Cardiac muscle cell (in vitro differentiated cells and primary cell): ENCODE measurements at regions not wholly inside any gene's neighbourhood (a gene's known extent, or its start where the extent isn't known, plus 50 kb on each side); places are given as distances from the start of the nearest gene placed in this dataset.

Experiments
- DNase-seq, 2 donors: peaks; one replicate each; pipeline versions ENCODE4 v3.0.0 to v3.0.0-alpha.2; 2010 to 2017; ENCODE audit warnings: low read depth in 1 of 2, low spot score in 1 of 2
- H3K27ac ChIP-seq: fragments of 200-600 bp; sonication (generic); 2 replicates; pipeline ENCODE4 v1.5.1; 2016
- H3K27me3 ChIP-seq: fragments of 200-600 bp; sonication (generic); 2 replicates; pipeline ENCODE4 v1.6.0; 2016; ENCODE audit warnings: control low read depth
- H3K36me3 ChIP-seq: fragments of 200-600 bp; sonication (generic); 2 replicates; pipeline ENCODE4 v1.5.1; 2016; ENCODE audit warnings: control low read depth
- H3K4me1 ChIP-seq: fragments of 200-600 bp; sonication (generic); 2 replicates; pipeline ENCODE4 v1.8.1; 2017; ENCODE audit warnings: low read depth, mild to moderate bottlenecking, mixed run types
- H3K4me3 ChIP-seq: fragments of 200-600 bp; sonication (generic); 2 replicates; pipeline ENCODE4 v1.5.1; 2016; ENCODE audit warnings: mild to moderate bottlenecking
- H3K9me3 ChIP-seq: fragments of 200-600 bp; sonication (generic); 2 replicates; pipeline ENCODE4 v1.5.1; 2017; ENCODE audit warnings: low read depth, mild to moderate bottlenecking, control low read depth
- TF ChIP-seq, protein P1 (sequence below): IDR thresholded peaks from 2 replicates; pipeline ENCODE4 v1.5.1; 2012; ENCODE audit warnings: low read depth, mild to moderate bottlenecking, low read length

DNA sequence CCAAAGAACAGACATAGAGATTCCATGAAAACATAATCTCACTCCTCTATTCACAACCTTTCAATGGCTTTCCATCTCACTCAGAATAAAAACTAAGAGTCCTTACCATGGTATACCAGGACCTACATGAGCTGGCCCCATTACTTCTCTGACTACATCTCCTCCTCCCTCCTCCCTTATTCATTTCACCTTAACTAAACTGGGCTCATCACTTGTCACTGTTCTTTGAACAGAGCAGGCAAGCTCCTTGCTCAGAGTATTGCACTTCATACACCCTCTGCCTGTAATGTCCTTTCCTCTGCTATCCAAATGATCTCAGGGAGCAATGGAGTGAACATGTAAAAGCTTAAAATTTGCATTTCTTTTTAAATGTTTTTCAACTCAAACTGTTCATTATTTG, 142.0 kb downstream of the MRPL39 start:
- H3K4me3 ChIP-seq: no peak overlapping the region
- no peaks in the 10 kb centered on the region for H3K9me3 ChIP-seq
- H3K4me1 ChIP-seq: no peaks in the 10 kb centered on the region
- no peak overlapping the region for H3K27ac ChIP-seq
- H3K36me3 ChIP-seq: no peaks in the 10 kb centered on the region
- no peak for DNase-seq
- H3K27me3 ChIP-seq: no peaks in the 10 kb centered on the region
- TF ChIP-seq, protein P1, sequence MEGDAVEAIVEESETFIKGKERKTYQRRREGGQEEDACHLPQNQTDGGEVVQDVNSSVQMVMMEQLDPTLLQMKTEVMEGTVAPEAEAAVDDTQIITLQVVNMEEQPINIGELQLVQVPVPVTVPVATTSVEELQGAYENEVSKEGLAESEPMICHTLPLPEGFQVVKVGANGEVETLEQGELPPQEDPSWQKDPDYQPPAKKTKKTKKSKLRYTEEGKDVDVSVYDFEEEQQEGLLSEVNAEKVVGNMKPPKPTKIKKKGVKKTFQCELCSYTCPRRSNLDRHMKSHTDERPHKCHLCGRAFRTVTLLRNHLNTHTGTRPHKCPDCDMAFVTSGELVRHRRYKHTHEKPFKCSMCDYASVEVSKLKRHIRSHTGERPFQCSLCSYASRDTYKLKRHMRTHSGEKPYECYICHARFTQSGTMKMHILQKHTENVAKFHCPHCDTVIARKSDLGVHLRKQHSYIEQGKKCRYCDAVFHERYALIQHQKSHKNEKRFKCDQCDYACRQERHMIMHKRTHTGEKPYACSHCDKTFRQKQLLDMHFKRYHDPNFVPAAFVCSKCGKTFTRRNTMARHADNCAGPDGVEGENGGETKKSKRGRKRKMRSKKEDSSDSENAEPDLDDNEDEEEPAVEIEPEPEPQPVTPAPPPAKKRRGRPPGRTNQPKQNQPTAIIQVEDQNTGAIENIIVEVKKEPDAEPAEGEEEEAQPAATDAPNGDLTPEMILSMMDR: no peak

DNA sequence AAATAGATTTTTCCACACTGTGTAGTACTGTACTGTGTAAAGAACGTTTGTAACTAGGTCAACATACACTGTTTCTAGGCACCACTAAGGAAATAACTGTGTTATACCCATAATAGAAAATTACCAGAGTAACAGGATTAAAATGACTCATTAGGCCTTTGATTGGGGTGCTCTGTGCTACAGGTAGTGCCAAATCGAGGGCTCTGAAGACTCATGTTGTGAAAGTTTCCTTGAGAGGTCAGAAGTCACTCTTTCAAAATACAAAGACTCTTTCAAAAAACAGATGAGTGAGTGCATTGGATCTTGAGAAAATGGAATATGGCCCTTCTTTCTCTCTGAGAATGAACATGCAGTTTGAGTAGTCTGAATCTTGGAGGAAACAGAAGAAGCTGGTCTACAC, 143.0 kb downstream of the MRPL39 start:
- H3K4me3 ChIP-seq: no peak overlapping the region
- H3K4me1 ChIP-seq: no peaks in the 10 kb centered on the region
- TF ChIP-seq, protein P1: no peak
- H3K36me3 ChIP-seq: no peaks in the 10 kb centered on the region
- H3K9me3 ChIP-seq: no peaks in the 10 kb centered on the region
- H3K27me3 ChIP-seq: no peaks in the 10 kb centered on the region
- no peak for DNase-seq
- H3K27ac ChIP-seq: no peak overlapping the region

DNA sequence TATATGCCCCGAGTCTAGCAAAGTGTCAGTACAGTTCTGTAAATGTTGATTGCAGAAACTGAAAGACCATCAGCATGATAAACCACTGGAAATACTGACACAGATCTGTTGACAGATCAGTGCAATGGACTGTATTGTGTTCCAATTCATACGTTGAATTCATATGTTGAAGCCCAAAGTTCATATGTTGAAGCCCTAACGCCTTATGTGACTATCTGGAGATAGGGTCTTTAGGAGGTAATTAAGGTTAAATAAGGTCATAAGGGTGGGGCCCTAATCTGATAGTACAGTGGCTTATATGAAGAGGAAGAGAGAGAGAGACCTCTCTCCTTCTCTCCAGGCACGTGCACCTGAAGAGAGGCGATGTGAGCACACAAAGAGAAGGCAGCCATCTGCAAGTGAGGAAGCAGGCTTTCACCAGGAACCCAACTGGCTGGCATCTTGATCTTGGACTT, 144.7 kb downstream of the MRPL39 start:
- no peaks in the 10 kb centered on the region for H3K4me1 ChIP-seq
- no peaks in the 10 kb centered on the region for H3K27me3 ChIP-seq
- TF ChIP-seq, protein P1: no peak
- DNase-seq: no peak
- no peak overlapping the region for H3K27ac ChIP-seq
- H3K36me3 ChIP-seq: no peaks in the 10 kb centered on the region
- H3K4me3 ChIP-seq: no peak overlapping the region
- no peaks in the 10 kb centered on the region for H3K9me3 ChIP-seq

DNA sequence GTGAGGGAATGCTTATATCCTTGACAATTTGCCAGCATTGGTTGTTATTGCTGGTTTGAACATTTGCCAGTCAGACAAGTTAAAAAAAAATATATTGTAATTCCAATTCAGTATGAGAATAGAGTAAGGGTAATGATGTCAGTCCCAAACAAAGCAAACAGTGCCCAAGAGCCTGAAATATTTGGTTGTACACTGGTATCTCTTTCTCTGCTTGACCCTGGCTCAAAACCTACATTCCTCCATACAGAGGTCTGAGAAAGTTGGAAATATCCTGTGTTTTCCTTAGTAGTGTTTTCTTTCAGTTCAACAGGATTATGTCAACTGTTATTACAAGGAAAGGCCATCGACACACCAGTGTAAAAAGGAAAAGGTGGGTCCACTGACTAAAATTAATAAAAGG, 145.6 kb downstream of the MRPL39 start:
- H3K27ac ChIP-seq: no peak overlapping the region
- no peak overlapping the region for H3K4me3 ChIP-seq
- no peaks in the 10 kb centered on the region for H3K9me3 ChIP-seq
- no peaks in the 10 kb centered on the region for H3K27me3 ChIP-seq
- DNase-seq: no peak
- no peaks in the 10 kb centered on the region for H3K4me1 ChIP-seq
- no peaks in the 10 kb centered on the region for H3K36me3 ChIP-seq
- TF ChIP-seq, protein P1: no peak

DNA sequence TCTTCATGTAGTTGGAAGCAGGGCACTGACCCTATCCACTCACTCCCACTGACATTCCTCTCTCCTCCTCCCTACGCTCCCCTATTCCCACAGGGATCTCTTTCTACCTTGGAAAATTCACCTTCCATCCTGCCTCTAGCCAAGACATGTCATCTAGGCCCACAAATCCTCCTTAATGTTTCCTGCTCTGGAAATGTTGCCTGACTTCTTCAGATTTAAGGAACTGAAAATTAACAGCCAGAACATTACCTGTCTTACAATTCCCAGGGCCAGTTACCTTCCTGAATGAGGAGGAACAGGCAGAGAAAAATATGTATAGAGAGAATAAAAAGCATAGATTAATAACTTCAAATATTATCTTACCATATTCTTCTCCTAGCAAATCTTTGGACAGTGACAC, 147.3 kb downstream of the MRPL39 start:
- DNase-seq: no peak
- Histone ChIP-seq H3K4me3 (no peak overlapping the region), H3K4me1 (no peaks in the 10 kb centered on the region), H3K36me3 (no peaks in the 10 kb centered on the region), H3K9me3 (no peaks in the 10 kb centered on the region), H3K27ac (no peak overlapping the region), H3K27me3 (no peaks in the 10 kb centered on the region)
- TF ChIP-seq, protein P1: no peak

DNA sequence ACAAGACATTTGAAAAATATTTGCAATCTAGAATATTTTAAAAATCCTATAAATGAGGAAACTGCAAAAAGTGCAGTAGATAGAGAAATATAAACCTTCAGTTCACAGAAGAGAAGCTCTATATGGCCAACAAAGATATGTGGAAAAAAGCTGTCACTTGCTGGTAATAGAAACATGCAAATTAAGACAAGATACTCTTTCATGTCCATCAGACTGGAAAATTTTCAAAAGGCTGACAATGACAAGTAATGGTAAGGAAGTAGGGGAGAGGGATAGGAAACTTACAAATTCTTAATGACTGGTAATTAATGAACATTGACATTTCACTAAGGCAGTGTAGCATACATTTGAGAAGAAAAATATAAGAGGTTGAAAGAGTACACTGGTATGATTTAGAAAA, 147.9 kb downstream of the MRPL39 start:
- no peak for DNase-seq
- Histone ChIP-seq H3K36me3 (no peaks in the 10 kb centered on the region), H3K27me3 (no peaks in the 10 kb centered on the region), H3K9me3 (no peaks in the 10 kb centered on the region), H3K4me1 (no peaks in the 10 kb centered on the region), H3K27ac (no peak overlapping the region), H3K4me3 (no peak overlapping the region)
- TF ChIP-seq, protein P1: no peak
